ENCODE measurements at regions not wholly inside any gene's neighbourhood (a gene's known extent, or its start where the extent isn't known, plus 50 kb on each side); places are given as distances from the start of the nearest gene placed in this dataset.

DNA sequence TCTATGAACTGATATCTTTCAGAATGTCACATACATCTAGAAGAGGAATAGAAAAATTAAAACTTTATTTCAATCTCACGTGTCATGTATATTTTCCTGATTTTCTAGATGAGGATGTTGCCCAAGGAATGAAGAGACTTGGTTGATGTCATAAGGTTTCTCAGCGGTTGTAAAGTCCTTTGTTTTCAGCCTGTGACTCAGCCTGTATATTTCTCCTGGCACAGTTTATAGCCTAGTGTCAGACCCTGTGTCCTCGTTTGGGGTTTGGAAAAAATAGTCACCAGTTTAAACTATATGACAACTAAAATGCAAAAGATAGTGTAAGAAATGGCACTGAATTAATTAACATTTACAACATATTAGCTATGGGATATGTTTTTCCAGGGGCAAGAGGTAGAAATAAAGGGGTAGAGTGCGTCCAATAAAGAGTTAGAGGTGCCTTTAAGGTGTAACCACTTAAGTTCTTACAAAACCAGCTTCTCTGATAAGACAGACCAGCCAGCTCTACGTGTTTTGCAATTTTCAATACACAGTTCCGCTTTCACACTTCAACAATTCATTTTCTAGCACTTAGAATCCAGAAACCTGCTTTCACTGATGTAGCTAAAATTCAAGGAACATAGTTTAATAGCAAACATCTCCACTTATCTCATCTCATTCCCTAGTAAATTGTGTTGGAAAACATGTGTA lies 1432.6 kb upstream of the TENM4 start:
- no peak for TF ChIP-seq POLR2A (IDR thresholded peaks at IDR 0.05)
- TF ChIP-seq, protein P1, sequence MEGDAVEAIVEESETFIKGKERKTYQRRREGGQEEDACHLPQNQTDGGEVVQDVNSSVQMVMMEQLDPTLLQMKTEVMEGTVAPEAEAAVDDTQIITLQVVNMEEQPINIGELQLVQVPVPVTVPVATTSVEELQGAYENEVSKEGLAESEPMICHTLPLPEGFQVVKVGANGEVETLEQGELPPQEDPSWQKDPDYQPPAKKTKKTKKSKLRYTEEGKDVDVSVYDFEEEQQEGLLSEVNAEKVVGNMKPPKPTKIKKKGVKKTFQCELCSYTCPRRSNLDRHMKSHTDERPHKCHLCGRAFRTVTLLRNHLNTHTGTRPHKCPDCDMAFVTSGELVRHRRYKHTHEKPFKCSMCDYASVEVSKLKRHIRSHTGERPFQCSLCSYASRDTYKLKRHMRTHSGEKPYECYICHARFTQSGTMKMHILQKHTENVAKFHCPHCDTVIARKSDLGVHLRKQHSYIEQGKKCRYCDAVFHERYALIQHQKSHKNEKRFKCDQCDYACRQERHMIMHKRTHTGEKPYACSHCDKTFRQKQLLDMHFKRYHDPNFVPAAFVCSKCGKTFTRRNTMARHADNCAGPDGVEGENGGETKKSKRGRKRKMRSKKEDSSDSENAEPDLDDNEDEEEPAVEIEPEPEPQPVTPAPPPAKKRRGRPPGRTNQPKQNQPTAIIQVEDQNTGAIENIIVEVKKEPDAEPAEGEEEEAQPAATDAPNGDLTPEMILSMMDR (IDR thresholded peaks at IDR 0.05) = no peak
